OCI-LY7 (cell line): ENCODE measurements at regions not wholly inside any gene's neighbourhood (a gene's known extent, or its start where the extent isn't known, plus 50 kb on each side); places are given as distances from the start of the nearest gene placed in this dataset.

Experiments used
- EZH2phosphoT487 ChIP-seq: fragments of 200-600 bp; sonication (generic); IDR thresholded peaks from 2 replicates; pipeline ENCODE4 v1.6.1; 2018; ENCODE audit warnings: low read depth, borderline replicate concordance, mild to moderate bottlenecking, mixed run types, antibody characterized with exemption, low read length, moderate library complexity, mixed read lengths
- TF ChIP-seq, protein P1 (sequence below): fragments of 200-600 bp; sonication (generic); conservative IDR thresholded peaks from 2 replicates; pipeline ENCODE4 v1.5.1; 2014; ENCODE audit warnings: mild to moderate bottlenecking, antibody characterized with exemption, low read length, moderate library complexity, mixed read lengths

DNA sequence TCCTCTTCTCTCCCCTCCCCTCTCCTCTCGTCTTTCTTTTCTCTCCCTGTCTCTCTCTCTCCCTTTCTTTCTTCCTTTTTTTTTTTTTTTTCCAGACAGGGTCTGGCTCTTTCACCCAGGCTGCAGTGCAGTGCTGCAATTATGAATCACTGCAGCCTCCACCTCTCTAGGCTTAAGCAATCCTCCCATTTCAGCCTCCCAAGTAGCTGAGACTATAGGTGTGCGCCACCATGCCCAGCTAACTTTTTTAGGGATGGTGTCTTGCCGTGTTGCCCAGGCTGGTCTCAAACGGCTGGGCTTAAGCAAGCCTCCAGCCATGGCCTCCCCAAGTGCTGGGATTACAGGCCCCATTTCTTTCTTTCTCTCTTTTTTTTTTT, 59.9 kb upstream of the NCOA3 start:
- TF ChIP-seq, protein P1, sequence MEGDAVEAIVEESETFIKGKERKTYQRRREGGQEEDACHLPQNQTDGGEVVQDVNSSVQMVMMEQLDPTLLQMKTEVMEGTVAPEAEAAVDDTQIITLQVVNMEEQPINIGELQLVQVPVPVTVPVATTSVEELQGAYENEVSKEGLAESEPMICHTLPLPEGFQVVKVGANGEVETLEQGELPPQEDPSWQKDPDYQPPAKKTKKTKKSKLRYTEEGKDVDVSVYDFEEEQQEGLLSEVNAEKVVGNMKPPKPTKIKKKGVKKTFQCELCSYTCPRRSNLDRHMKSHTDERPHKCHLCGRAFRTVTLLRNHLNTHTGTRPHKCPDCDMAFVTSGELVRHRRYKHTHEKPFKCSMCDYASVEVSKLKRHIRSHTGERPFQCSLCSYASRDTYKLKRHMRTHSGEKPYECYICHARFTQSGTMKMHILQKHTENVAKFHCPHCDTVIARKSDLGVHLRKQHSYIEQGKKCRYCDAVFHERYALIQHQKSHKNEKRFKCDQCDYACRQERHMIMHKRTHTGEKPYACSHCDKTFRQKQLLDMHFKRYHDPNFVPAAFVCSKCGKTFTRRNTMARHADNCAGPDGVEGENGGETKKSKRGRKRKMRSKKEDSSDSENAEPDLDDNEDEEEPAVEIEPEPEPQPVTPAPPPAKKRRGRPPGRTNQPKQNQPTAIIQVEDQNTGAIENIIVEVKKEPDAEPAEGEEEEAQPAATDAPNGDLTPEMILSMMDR = no peak
- TF ChIP-seq EZH2phosphoT487 = no peak
